ENCODE measurements at regions not wholly inside any gene's neighbourhood (a gene's known extent, or its start where the extent isn't known, plus 50 kb on each side); places are given as distances from the start of the nearest gene placed in this dataset.

DNA sequence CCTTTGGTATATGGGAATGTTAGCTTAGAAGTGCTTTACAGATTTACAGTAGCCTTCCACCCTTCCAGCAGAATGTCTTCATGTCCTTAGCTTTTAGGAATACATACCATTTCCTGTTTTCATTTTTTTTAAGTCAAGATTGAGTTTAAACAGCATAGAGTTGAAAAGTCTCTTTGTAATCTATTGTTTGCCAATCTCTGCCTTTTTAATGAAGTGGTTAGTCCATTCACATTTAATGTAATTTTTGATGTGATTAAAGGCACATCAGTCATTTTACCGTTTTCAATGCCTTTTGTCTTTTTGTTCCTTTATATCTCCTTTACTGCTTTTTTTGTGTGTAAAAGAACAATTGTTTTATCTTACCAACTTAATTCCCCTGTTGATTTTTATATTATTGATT, 233.4 kb upstream of the SMIM21 start:
- TF ChIP-seq, protein P1, sequence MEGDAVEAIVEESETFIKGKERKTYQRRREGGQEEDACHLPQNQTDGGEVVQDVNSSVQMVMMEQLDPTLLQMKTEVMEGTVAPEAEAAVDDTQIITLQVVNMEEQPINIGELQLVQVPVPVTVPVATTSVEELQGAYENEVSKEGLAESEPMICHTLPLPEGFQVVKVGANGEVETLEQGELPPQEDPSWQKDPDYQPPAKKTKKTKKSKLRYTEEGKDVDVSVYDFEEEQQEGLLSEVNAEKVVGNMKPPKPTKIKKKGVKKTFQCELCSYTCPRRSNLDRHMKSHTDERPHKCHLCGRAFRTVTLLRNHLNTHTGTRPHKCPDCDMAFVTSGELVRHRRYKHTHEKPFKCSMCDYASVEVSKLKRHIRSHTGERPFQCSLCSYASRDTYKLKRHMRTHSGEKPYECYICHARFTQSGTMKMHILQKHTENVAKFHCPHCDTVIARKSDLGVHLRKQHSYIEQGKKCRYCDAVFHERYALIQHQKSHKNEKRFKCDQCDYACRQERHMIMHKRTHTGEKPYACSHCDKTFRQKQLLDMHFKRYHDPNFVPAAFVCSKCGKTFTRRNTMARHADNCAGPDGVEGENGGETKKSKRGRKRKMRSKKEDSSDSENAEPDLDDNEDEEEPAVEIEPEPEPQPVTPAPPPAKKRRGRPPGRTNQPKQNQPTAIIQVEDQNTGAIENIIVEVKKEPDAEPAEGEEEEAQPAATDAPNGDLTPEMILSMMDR (conservative IDR thresholded peaks at IDR 0.05; ENCODE audit: low read length): no peak
- TF ChIP-seq EZH2phosphoT487 (IDR thresholded peaks at IDR 0.05; ENCODE audit: borderline replicate concordance, low read depth, low read length): no peak
